Urothelium cell line (cell line): ENCODE measurements at regions not wholly inside any gene's neighbourhood (a gene's known extent, or its start where the extent isn't known, plus 50 kb on each side); places are given as distances from the start of the nearest gene placed in this dataset.
"Not testable (repeated sequence)": the region's sequence is repeated elsewhere in the genome, so short reads cannot be mapped to it uniquely, and the experiment has no call there.

Source experiments
- DNase-seq: peaks from one replicate; pipeline ENCODE4 v3.0.0; 2011; ENCODE audit warnings: low spot score, mixed read lengths
- FAIRE-seq: peaks from 2 replicates; lab custom pipeline; 2011; peaks lifted over from hg19 to GRCh38; lab: Jason Lieb, UNC

GRCh38 chr12:33672836-33673577 lies 233.4 kb upstream of the SYT10 start:
- FAIRE-seq (no peak), DNase-seq (no peak)

- no peak for FAIRE-seq
- peak; percentile 24 for DNase-seq
Measured at GRCh38 chr12:33676866-33677265, 237.2 kb upstream of the SYT10 start.

GRCh38 chr12:33678221-33678964 lies 238.8 kb upstream of the SYT10 start:
- DNase-seq = no peak
- no peak for FAIRE-seq

GRCh38 chr12:33690562-33690961 lies 250.9 kb upstream of the SYT10 start:
- FAIRE-seq = no peak

GRCh38 chr12:33703221-33703620 lies 263.6 kb upstream of the SYT10 start:
- DNase-seq (no peak), FAIRE-seq (no peak)

More at GRCh38 chr12:33690562-33690961, 250.9 kb upstream of the SYT10 start:
- no peak for DNase-seq

- DNase-seq = no peak
- FAIRE-seq = no peak
Measured at GRCh38 chr12:33706927-33707326, 267.3 kb upstream of the SYT10 start.

GRCh38 chr12:33708935-33709334 lies 269.3 kb upstream of the SYT10 start:
- FAIRE-seq (no peak), DNase-seq (no peak)

- no peak for DNase-seq
- no peak for FAIRE-seq
Measured at GRCh38 chr12:33710548-33710947, 270.9 kb upstream of the SYT10 start.

- no peak for DNase-seq
- FAIRE-seq = no peak
Measured at GRCh38 chr12:33718631-33719030, 279.0 kb upstream of the SYT10 start.

GRCh38 chr12:33721561-33721960 lies 281.9 kb upstream of the SYT10 start:
- DNase-seq (no peak), FAIRE-seq (no peak)

GRCh38 chr12:33724867-33725266 lies 285.2 kb upstream of the SYT10 start:
- FAIRE-seq (no peak), DNase-seq (no peak)

GRCh38 chr12:33734871-33735270 lies 287.4 kb upstream of the ALG10 start:
- FAIRE-seq = no peak
- no peak for DNase-seq

GRCh38 chr12:33752854-33753253 lies 269.4 kb upstream of the ALG10 start:
- DNase-seq = peak; percentile 29
- no peak for FAIRE-seq

- DNase-seq (no peak), FAIRE-seq (no peak)
Measured at GRCh38 chr12:33757701-33758100, 264.6 kb upstream of the ALG10 start.

GRCh38 chr12:33759279-33759678 lies 263.0 kb upstream of the ALG10 start:
- FAIRE-seq = no peak

GRCh38 chr12:33763331-33763730 lies 259.0 kb upstream of the ALG10 start:
- DNase-seq (no peak), FAIRE-seq (no peak)

More at GRCh38 chr12:33759279-33759678, 263.0 kb upstream of the ALG10 start:
- DNase-seq = no peak

GRCh38 chr12:33770652-33771051 lies 251.6 kb upstream of the ALG10 start:
- FAIRE-seq = no peak
- no peak for DNase-seq

- DNase-seq (no peak), FAIRE-seq (no peak)
Measured at GRCh38 chr12:33771889-33772288, 250.4 kb upstream of the ALG10 start.

- not testable (repeated sequence) for FAIRE-seq, DNase-seq
Measured at GRCh38 chr12:33773091-33773490, 249.2 kb upstream of the ALG10 start.

GRCh38 chr12:33786532-33786931 lies 235.8 kb upstream of the ALG10 start:
- DNase-seq (no peak), FAIRE-seq (no peak)

- FAIRE-seq (no peak), DNase-seq (no peak)
Measured at GRCh38 chr12:33794954-33795353, 227.3 kb upstream of the ALG10 start.

- DNase-seq = peak; percentile 92
- FAIRE-seq = peak; percentile 97
Measured at GRCh38 chr12:33795536-33795935, 226.8 kb upstream of the ALG10 start.
